ENCODE measurements at regions not wholly inside any gene's neighbourhood (a gene's known extent, or its start where the extent isn't known, plus 50 kb on each side); places are given as distances from the start of the nearest gene placed in this dataset.

- DNase-seq (ENCODE audit: low read depth) = no peak
- no peak overlapping the region for H3K9ac ChIP-seq (ENCODE audit: low read length)
- no peaks in the 10 kb centered on the region for H3K36me3 ChIP-seq (ENCODE audit: control insufficient read depth, insufficient read depth, low read length, severe bottlenecking)
- H3K4me3 ChIP-seq (ENCODE audit: low read length) = no peak overlapping the region
- H3K4me1 ChIP-seq (ENCODE audit: control insufficient read depth, insufficient read depth, low read length) = peaks cover 10% of the 10 kb centered on the region
- no peaks in the 10 kb centered on the region for H3K9me3 ChIP-seq (ENCODE audit: control insufficient read depth, low read length)
- H3K27me3 ChIP-seq (replicated peaks; ENCODE audit: control insufficient read depth, insufficient read depth, low read length) = no peaks in the 10 kb centered on the region
Measured at GRCh38 chr13:26471807-26472206, 85.7 kb upstream of the WASF3 start.

DNA sequence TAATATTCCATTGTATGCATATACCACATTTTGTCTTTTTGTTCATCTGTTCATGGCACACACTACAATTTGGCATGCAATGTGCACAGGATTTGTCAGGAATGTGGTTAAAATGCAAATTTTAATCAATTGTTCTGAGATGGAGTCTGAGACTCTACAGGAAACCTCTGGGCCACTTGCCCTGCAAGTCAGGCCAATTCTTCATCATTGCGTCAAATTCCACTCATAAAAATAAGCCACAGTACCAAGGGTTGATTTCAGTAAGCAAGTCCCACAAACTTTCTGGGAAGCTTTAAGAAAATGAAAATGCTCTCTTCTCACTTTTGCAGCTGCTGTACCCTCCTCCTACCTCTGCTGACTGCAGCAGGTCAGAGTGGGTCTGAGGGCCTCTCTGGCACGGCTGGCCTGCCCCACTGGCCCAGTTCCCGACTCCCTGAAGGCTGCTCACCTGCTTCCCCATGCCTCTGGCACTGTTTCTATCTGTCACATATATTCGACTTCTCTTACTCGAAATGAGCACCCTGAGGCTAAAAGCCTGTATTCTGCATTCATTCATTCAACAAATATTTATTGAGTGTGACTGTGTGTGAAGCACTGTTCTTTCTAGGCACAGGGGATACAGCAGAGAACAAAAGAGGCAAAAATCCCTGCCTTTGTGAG, 83.8 kb upstream of the WASF3 start:
- no peak for DNase-seq (ENCODE audit: low read depth)
- no peak overlapping the region for H3K4me3 ChIP-seq (ENCODE audit: low read length)
- H3K36me3 ChIP-seq (ENCODE audit: control insufficient read depth, insufficient read depth, low read length, severe bottlenecking) = no peaks in the 10 kb centered on the region
- H3K9ac ChIP-seq (ENCODE audit: low read length) = no peak overlapping the region
- no peaks in the 10 kb centered on the region for H3K9me3 ChIP-seq (ENCODE audit: control insufficient read depth, low read length)
- no peaks in the 10 kb centered on the region for H3K27me3 ChIP-seq (replicated peaks; ENCODE audit: control insufficient read depth, insufficient read depth, low read length)
- H3K4me1 ChIP-seq (ENCODE audit: control insufficient read depth, insufficient read depth, low read length) = peaks cover 10% of the 10 kb centered on the region

DNA sequence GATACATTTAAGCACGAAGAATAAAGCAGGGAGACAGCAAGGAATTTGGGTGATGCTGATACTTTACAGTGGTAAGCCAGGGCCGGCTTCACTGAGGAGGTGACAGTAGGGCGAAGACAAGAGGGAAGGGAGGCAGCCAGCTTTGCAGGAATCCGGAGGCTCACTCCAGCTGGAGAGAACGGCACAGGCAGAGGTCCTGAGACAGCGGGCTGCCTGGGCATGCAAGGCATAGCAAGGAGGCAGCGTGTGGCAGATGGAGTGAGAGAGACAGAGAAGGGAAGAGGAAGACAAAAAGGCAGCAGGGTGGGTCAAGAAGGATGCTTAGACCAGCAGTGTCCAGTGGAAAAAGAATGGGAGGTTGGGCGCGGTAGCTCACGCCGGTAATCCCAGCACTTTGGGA, 83.2 kb upstream of the WASF3 start:
- Histone ChIP-seq H3K4me3 (ENCODE audit: low read length) (no peak overlapping the region), H3K36me3 (ENCODE audit: control insufficient read depth, insufficient read depth, low read length, severe bottlenecking) (no peaks in the 10 kb centered on the region), H3K4me1 (ENCODE audit: control insufficient read depth, insufficient read depth, low read length) (peaks cover 7% of the 10 kb centered on the region), H3K9ac (ENCODE audit: low read length) (no peak overlapping the region), H3K27me3 (replicated peaks; ENCODE audit: control insufficient read depth, insufficient read depth, low read length) (no peaks in the 10 kb centered on the region), H3K9me3 (ENCODE audit: control insufficient read depth, low read length) (no peaks in the 10 kb centered on the region)
- no peak for DNase-seq (ENCODE audit: low read depth)

DNA sequence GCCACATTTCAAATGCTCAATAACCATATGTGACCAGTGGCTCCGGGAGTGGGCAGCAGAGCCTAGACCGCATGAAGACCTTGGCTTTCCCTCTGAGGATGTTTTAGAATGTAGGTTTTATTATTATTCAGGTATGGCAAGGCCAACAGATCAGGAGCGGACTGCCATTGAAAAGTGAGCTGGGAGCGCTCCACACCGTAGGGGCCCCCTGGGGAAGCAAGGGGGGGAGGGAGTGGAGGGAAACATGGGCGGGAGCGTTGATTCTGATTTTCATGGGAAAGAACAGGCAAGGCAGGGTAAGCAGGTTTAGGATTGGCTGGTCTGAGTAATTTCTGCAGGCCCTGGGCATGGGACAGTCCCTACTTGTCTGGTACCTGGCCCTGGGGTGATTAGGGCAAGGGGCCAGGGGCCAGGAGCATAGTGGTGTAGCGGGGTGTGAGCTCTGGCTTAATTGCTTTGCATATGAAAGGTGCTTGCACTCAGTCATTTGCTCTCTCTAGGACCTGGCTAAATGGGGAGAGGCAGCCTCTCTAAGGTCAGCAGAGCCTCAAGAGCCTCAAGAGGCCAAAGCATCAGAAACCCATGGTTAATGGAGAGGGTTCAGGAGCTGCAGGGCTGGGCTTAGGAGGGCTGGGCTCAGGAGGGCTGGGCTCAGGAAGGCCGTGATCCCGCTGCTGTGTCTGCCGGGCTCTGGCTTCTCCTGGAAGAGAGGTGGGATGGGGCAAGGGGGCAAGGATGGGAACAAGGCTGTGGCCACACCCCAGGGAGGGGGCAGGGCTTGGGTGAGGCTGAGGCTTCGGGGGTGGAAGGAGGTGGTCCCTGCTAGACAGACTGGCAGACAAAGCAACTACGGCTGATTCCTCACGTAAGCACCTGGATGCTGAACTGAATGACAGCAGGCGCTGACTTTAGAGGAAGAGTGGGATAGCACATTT, 82.0 kb upstream of the WASF3 start:
- no peaks in the 10 kb centered on the region for H3K27me3 ChIP-seq (replicated peaks; ENCODE audit: control insufficient read depth, insufficient read depth, low read length)
- peak overlapping the region; percentile 77 for H3K4me3 ChIP-seq (ENCODE audit: low read length)
- no peak overlapping the region for H3K9ac ChIP-seq (ENCODE audit: low read length)
- H3K4me1 ChIP-seq (ENCODE audit: control insufficient read depth, insufficient read depth, low read length) = peaks cover 5% of the 10 kb centered on the region
- no peak for DNase-seq (ENCODE audit: low read depth)
- H3K36me3 ChIP-seq (ENCODE audit: control insufficient read depth, insufficient read depth, low read length, severe bottlenecking) = no peaks in the 10 kb centered on the region
- H3K9me3 ChIP-seq (ENCODE audit: control insufficient read depth, low read length) = no peaks in the 10 kb centered on the region

- no peaks in the 10 kb centered on the region for H3K9me3 ChIP-seq (ENCODE audit: control insufficient read depth, low read length)
- H3K9ac ChIP-seq (ENCODE audit: low read length) = peak overlapping the region; percentile 54
- DNase-seq (ENCODE audit: low read depth) = peak; percentile 29
- H3K4me3 ChIP-seq (ENCODE audit: low read length) = peak overlapping the region; percentile 77
- H3K4me1 ChIP-seq (ENCODE audit: control insufficient read depth, insufficient read depth, low read length) = peaks cover 7% of the 10 kb centered on the region
- H3K27me3 ChIP-seq (replicated peaks; ENCODE audit: control insufficient read depth, insufficient read depth, low read length) = no peaks in the 10 kb centered on the region
- no peaks in the 10 kb centered on the region for H3K36me3 ChIP-seq (ENCODE audit: control insufficient read depth, insufficient read depth, low read length, severe bottlenecking)
Measured at GRCh38 chr13:26476111-26476781, 81.2 kb upstream of the WASF3 start.

DNA sequence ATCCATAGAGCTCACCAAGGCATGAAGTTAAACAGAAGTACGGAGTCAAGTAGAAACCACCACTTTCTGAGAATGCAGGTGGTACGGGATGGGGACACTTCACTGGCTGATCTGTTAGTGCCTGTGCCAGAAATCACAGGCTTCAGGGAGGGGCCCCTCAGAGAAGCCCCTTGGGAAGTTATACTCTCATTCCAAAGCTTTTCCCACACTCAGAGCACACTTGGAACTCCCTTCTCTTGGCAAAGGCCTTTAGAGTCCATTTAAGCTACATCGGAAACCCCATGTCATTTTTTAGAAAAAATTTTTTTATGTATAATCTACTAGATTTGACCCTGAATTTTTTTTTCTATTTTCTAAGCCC, 80.7 kb upstream of the WASF3 start:
- Histone ChIP-seq H3K36me3 (ENCODE audit: control insufficient read depth, insufficient read depth, low read length, severe bottlenecking) (no peaks in the 10 kb centered on the region), H3K4me1 (ENCODE audit: control insufficient read depth, insufficient read depth, low read length) (peaks cover 7% of the 10 kb centered on the region), H3K4me3 (ENCODE audit: low read length) (peak overlapping the region; percentile 77), H3K9me3 (ENCODE audit: control insufficient read depth, low read length) (no peaks in the 10 kb centered on the region), H3K27me3 (replicated peaks; ENCODE audit: control insufficient read depth, insufficient read depth, low read length) (no peaks in the 10 kb centered on the region), H3K9ac (ENCODE audit: low read length) (peak overlapping the region; percentile 54)
- no peak for DNase-seq (ENCODE audit: low read depth)

- no peak overlapping the region for H3K4me3 ChIP-seq (ENCODE audit: low read length)
- no peaks in the 10 kb centered on the region for H3K27me3 ChIP-seq (replicated peaks; ENCODE audit: control insufficient read depth, insufficient read depth, low read length)
- no peaks in the 10 kb centered on the region for H3K36me3 ChIP-seq (ENCODE audit: control insufficient read depth, insufficient read depth, low read length, severe bottlenecking)
- no peak for DNase-seq (ENCODE audit: low read depth)
- H3K4me1 ChIP-seq (ENCODE audit: control insufficient read depth, insufficient read depth, low read length) = peaks cover 8% of the 10 kb centered on the region
- H3K9me3 ChIP-seq (ENCODE audit: control insufficient read depth, low read length) = no peaks in the 10 kb centered on the region
- H3K9ac ChIP-seq (ENCODE audit: low read length) = no peak overlapping the region
Measured at GRCh38 chr13:26477681-26478080, 79.8 kb upstream of the WASF3 start.

DNA sequence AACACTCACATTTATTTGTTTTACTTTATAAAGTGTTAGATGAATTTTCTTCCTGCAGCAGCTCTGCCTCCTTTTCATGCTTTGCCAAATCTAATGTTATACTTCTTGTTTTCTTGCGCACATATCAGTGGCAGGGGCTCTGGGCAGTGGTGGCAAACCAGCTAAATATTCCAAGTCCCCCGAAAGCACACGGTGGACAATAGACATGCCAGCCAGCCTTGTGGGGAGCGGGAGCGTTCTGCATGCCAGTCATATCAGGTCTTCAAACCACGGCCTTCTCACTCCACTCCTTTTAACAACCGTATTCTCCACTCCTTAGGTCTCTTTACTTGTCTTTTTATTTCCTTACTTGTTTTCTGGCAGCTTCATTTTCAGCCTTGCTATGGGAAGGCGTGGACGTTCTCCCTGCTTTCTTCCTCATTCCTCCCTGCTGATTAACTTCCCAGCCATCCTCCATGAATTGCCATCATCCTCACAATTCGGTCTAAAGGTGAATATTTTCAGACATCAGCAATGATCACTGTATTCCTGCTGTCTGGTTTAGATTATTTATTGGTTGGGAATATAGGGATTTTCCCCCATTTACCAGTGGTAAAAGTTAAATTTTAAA, 77.1 kb upstream of the WASF3 start:
- Histone ChIP-seq H3K27me3 (replicated peaks; ENCODE audit: control insufficient read depth, insufficient read depth, low read length) (no peaks in the 10 kb centered on the region), H3K36me3 (ENCODE audit: control insufficient read depth, insufficient read depth, low read length, severe bottlenecking) (no peaks in the 10 kb centered on the region), H3K4me3 (ENCODE audit: low read length) (no peak overlapping the region), H3K4me1 (ENCODE audit: control insufficient read depth, insufficient read depth, low read length) (peaks cover 13% of the 10 kb centered on the region), H3K9ac (ENCODE audit: low read length) (peak overlapping the region; percentile 41), H3K9me3 (ENCODE audit: control insufficient read depth, low read length) (no peaks in the 10 kb centered on the region)
- DNase-seq (ENCODE audit: low read depth) = no peak

DNA sequence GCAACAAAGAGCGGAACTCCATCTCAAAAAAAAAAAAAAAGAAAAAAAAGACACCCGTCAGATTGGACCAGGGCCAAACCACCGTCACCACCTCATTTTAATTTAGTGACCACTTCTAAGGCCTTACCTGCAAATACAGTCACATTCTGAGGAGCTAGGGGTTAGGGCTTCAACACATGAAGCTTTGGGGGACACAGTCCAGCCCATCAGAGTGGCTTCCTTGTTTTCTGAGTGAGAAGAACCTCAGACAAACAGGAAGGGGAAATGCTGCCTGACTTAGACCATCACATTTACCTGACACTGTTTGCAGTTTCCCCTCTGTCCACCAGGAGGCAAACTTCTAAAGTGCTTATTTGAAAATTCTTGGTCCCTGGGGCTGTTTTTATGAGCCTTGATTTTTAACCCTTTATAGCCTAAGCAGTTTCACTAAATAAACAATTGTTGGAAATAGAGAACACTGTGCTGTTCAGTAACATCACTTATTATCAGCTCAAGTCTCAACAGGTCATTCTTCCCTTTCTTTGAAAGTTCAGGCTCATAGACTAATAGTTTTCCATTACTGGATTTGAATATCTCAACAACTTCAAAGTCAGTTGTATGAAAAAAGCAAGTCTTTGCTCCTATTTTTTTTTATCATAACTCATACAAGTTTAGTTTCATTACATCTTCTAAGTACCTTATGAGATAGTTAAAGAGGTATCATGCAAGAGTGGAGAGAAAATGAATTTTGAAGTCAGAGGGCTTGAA, 74.9 kb upstream of the WASF3 start:
- H3K9ac ChIP-seq (ENCODE audit: low read length) = no peak overlapping the region
- DNase-seq (ENCODE audit: low read depth) = peak; percentile 86
- H3K9me3 ChIP-seq (ENCODE audit: control insufficient read depth, low read length) = no peaks in the 10 kb centered on the region
- H3K4me1 ChIP-seq (ENCODE audit: control insufficient read depth, insufficient read depth, low read length) = peaks cover 17% of the 10 kb centered on the region
- H3K4me3 ChIP-seq (ENCODE audit: low read length) = no peak overlapping the region
- H3K36me3 ChIP-seq (ENCODE audit: control insufficient read depth, insufficient read depth, low read length, severe bottlenecking) = no peaks in the 10 kb centered on the region
- no peaks in the 10 kb centered on the region for H3K27me3 ChIP-seq (replicated peaks; ENCODE audit: control insufficient read depth, insufficient read depth, low read length)

DNA sequence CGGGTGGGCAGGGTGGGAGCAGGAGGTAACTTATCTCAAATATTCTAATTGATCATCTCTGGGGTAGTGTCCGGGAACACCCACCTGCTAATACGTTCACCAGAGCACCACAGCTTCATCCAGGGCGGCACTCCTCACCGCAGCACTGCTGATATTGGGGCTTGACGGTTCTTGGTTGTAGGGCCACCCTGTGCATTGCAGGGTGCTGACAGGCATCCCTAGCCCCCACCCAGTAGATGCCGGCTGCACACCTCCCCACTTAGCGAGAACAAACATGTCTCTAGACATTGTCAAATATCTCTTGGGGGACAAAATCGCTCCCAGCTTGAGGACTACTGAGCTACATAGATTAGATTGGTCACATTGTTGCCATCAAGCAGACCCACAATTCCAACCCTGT, 73.9 kb upstream of the WASF3 start:
- H3K27me3 ChIP-seq (replicated peaks; ENCODE audit: control insufficient read depth, insufficient read depth, low read length) = no peaks in the 10 kb centered on the region
- H3K36me3 ChIP-seq (ENCODE audit: control insufficient read depth, insufficient read depth, low read length, severe bottlenecking) = no peaks in the 10 kb centered on the region
- H3K9ac ChIP-seq (ENCODE audit: low read length) = no peak overlapping the region
- no peaks in the 10 kb centered on the region for H3K9me3 ChIP-seq (ENCODE audit: control insufficient read depth, low read length)
- peaks cover 17% of the 10 kb centered on the region for H3K4me1 ChIP-seq (ENCODE audit: control insufficient read depth, insufficient read depth, low read length)
- no peak overlapping the region for H3K4me3 ChIP-seq (ENCODE audit: low read length)
- no peak for DNase-seq (ENCODE audit: low read depth)

Data from adipocyte (in vitro differentiated cells).